ENCODE measurements at regions not wholly inside any gene's neighbourhood (a gene's known extent, or its start where the extent isn't known, plus 50 kb on each side); places are given as distances from the start of the nearest gene placed in this dataset.
"Not testable (repeated sequence)": the region's sequence is repeated elsewhere in the genome, so short reads cannot be mapped to it uniquely, and the experiment has no call there.

- no peak for DNase-seq (ENCODE audit: low spot score)
Measured at GRCh38 chr22:44628835-44629234, 73.2 kb upstream of the PRR5 start.

GRCh38 chr22:44628273-44628672, 73.7 kb upstream of the PRR5 start:
- no peak for DNase-seq (ENCODE audit: low spot score)

GRCh38 chr22:44627521-44628139, 74.4 kb upstream of the PRR5 start:
- DNase-seq (ENCODE audit: low spot score) = no peak

- peak; percentile 85 for DNase-seq (ENCODE audit: low spot score)
Measured at GRCh38 chr22:44625981-44626687, 75.9 kb upstream of the PRR5 start.

GRCh38 chr22:44625421-44625760, 76.6 kb upstream of the PRR5 start:
- no peak for DNase-seq (ENCODE audit: low spot score)

GRCh38 chr22:44624689-44625420, 77.1 kb upstream of the PRR5 start:
- DNase-seq (ENCODE audit: low spot score) = no peak

- peak; percentile 61 for DNase-seq (ENCODE audit: low spot score)
Measured at GRCh38 chr22:44623771-44624510, 78.1 kb upstream of the PRR5 start.

GRCh38 chr22:44622679-44623078, 79.3 kb upstream of the PRR5 start:
- no peak for DNase-seq (ENCODE audit: low spot score)

GRCh38 chr22:44622147-44622427, 79.9 kb upstream of the PRR5 start:
- no peak for DNase-seq (ENCODE audit: low spot score)

GRCh38 chr22:44621401-44622146, 80.4 kb upstream of the PRR5 start:
- DNase-seq (ENCODE audit: low spot score) = no peak

- DNase-seq (ENCODE audit: low spot score) = no peak
Measured at GRCh38 chr22:44620841-44621257, 81.2 kb upstream of the PRR5 start.

GRCh38 chr22:44620129-44620840, 81.7 kb upstream of the PRR5 start:
- DNase-seq (ENCODE audit: low spot score) = peak; percentile 79

- not testable (repeated sequence) for DNase-seq (ENCODE audit: low spot score)
Measured at GRCh38 chr22:44619560-44620128, 82.4 kb upstream of the PRR5 start.

GRCh38 chr22:44618910-44619309, 83.1 kb upstream of the PRR5 start:
- DNase-seq (ENCODE audit: low spot score) = not testable (repeated sequence)

GRCh38 chr22:44618400-44618799, 83.6 kb upstream of the PRR5 start:
- DNase-seq (ENCODE audit: low spot score) = no peak

- DNase-seq (ENCODE audit: low spot score) = no peak
Measured at GRCh38 chr22:44617828-44618227, 84.2 kb upstream of the PRR5 start.

- no peak for DNase-seq (ENCODE audit: low spot score)
Measured at GRCh38 chr22:44616882-44617655, 84.9 kb upstream of the PRR5 start.

GRCh38 chr22:44616461-44616860, 85.5 kb upstream of the PRR5 start:
- DNase-seq (ENCODE audit: low spot score) = no peak

- no peak for DNase-seq (ENCODE audit: low spot score)
Measured at GRCh38 chr22:44615602-44616180, 86.3 kb upstream of the PRR5 start.

GRCh38 chr22:44615146-44615545, 86.9 kb upstream of the PRR5 start:
- no peak for DNase-seq (ENCODE audit: low spot score)
